GM10248 (cell line): ENCODE measurements at regions not wholly inside any gene's neighbourhood (a gene's known extent, or its start where the extent isn't known, plus 50 kb on each side); places are given as distances from the start of the nearest gene placed in this dataset.

ENCODE experiments used
- CTCF ChIA-PET: fragments of 300-600 bp; sonication (Branson Sonifier 250); formaldehyde crosslinking; extraction: SDS; loops from one replicate; lab custom pipeline; 2021; ENCODE audit warnings: antibody characterized with exemption; lab: Yijun Ruan, JAX
- POLR2A ChIA-PET: fragments of 350-650 bp; sonication (Branson Sonifier 250); formaldehyde crosslinking; extraction: SDS; loops from one replicate; lab custom pipeline; 2020; ENCODE audit warnings: antibody characterized with exemption; lab: Yijun Ruan, JAX
- DNase-seq: peaks from one replicate; pipeline ENCODE4 v3.0.0; 2012; ENCODE audit errors: extremely low spot score
- TF ChIP-seq, protein P1 (sequence below): IDR thresholded peaks from 2 replicates; pipeline ENCODE4 v1.5.1; 2012; ENCODE audit warnings: mild to moderate bottlenecking, low read depth; ENCODE audit errors: extremely low read depth, missing control alignments, control extremely low read depth

DNA sequence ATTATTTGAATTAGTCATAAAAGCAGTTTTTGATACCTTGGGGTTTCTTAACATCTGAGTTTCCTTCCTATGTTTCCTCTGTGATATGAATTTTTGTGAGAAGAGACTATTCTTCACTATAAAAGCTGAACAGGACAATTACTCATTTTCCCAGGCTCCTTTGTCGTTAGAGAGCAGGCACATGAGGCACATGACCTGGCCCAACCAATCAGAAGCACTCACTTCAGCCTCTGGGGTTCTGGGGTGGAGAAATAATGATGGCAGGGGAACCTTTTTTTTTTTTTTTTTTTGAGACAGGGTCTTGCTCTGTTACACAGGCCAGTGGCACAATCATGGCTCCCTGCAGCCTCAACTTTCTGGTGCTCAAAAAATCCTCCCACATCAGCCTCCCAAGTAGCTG lies 145.5 kb upstream of the ASIC2 start:
- ChIA-PET CTCF (interaction anchor here (1.1 kb wide), 1 partner anchor 10 kb away, joined by 4 read pairs; no protein-coding TSS in a partner anchor), POLR2A (no interaction called here)
- DNase-seq: no peak
- TF ChIP-seq, protein P1, sequence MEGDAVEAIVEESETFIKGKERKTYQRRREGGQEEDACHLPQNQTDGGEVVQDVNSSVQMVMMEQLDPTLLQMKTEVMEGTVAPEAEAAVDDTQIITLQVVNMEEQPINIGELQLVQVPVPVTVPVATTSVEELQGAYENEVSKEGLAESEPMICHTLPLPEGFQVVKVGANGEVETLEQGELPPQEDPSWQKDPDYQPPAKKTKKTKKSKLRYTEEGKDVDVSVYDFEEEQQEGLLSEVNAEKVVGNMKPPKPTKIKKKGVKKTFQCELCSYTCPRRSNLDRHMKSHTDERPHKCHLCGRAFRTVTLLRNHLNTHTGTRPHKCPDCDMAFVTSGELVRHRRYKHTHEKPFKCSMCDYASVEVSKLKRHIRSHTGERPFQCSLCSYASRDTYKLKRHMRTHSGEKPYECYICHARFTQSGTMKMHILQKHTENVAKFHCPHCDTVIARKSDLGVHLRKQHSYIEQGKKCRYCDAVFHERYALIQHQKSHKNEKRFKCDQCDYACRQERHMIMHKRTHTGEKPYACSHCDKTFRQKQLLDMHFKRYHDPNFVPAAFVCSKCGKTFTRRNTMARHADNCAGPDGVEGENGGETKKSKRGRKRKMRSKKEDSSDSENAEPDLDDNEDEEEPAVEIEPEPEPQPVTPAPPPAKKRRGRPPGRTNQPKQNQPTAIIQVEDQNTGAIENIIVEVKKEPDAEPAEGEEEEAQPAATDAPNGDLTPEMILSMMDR: no peak

DNA sequence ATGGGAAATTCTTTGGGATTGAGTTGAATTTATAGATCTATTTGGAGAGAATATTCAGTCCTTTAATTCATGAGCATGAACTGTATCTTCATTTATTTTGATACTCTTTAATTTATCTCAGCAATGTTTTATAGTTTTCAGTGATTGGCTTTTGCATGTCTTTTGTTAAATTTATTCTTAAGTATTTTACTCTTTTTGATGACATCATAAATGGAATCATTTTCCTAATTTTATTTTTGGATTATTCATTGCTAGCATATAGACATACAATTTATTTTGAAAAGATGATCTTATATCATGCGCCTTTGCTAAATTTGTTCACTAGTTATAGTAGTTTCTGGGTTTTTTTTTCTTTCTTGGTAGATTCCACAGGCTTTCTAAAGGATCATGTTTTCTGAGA lies 149.2 kb upstream of the ASIC2 start:
- POLR2A ChIA-PET: no interaction called here
- DNase-seq: no peak
- CTCF ChIA-PET: no interaction called here
- TF ChIP-seq, protein P1: no peak

GRCh38 chr17:33444731-33445130 lies 151.6 kb upstream of the ASIC2 start:
- ChIA-PET CTCF (interaction anchor here (1.5 kb wide), 1 partner anchor 32 kb away, joined by 3 read pairs; no protein-coding TSS in a partner anchor), POLR2A (no interaction called here)
- TF ChIP-seq, protein P1: no peak
- no peak for DNase-seq

DNA sequence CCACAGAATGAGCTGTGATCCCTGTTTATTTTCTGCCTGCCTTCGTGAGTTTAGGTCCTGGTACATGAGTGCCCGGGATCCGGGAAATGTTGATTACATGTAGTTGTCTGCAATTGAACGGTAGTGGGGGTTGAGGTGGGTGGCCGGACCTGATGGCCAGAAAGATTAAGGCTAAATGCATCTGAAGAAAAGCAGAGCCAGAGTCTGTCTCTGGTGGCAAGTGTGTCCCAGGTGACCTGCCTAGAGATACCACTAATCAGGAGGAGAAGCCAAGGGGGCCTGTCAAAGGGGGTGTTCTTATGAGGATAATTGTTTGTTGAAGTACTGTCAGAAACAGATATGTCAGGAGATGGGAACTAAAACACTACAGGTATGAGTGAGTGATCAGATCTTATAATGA lies 154.0 kb upstream of the ASIC2 start:
- TF ChIP-seq, protein P1: no peak
- ChIA-PET CTCF (interaction anchor here (1.1 kb wide), 1 partner anchor 24 kb away, joined by 3 read pairs; no protein-coding TSS in a partner anchor), POLR2A (no interaction called here)

GRCh38 chr17:33451221-33451620 lies 158.1 kb upstream of the ASIC2 start:
- CTCF ChIA-PET: no interaction called here
- POLR2A ChIA-PET: no interaction called here
- TF ChIP-seq, protein P1: no peak
- no peak for DNase-seq

More for the DNA sequence above, 154.0 kb upstream of the ASIC2 start:
- DNase-seq: no peak

DNA sequence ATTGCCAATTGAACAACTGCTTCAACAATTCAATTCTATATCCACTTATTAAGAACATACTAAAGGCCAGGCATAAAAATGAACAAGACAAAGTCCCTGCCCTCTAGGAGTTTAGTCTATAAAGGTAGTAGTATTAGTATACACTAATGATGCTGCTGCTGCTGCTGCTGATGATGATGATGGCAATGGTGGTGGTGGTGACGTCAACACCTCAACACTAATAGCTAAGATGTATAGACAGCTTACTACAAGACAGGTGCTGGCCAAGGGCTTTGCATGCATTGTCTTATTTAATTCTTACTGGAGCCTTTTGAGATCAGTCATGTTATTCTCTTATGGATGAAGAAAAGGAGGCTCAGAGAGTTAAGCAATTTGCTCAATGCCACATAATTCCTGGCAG lies 164.4 kb upstream of the ASIC2 start:
- DNase-seq: no peak
- POLR2A ChIA-PET: no interaction called here
- CTCF ChIA-PET: no interaction called here
- TF ChIP-seq, protein P1: no peak
